HFFc6 (cell line): ENCODE measurements at regions not wholly inside any gene's neighbourhood (a gene's known extent, or its start where the extent isn't known, plus 50 kb on each side); places are given as distances from the start of the nearest gene placed in this dataset.

ENCODE experiments used
- DNase-seq: peaks from one replicate; pipeline ENCODE4 v3.0.0-alpha.2; 2018
- H3K27ac Mint-ChIP-seq: 2 replicates; pipeline ENCODE4 v1.8.0; 2020; ENCODE audit warnings: mild to moderate bottlenecking, mixed read lengths
- H3K27me3 Mint-ChIP-seq: 2 replicates; pipeline ENCODE4 v1.8.0; 2021; ENCODE audit warnings: mild to moderate bottlenecking, moderate library complexity, mixed read lengths; ENCODE audit not compliant: insufficient read depth
- H3K36me3 Mint-ChIP-seq: 2 replicates; pipeline ENCODE4 v1.8.0; 2021; ENCODE audit warnings: low read depth, mixed read lengths
- H3K4me1 Mint-ChIP-seq: 2 replicates; pipeline ENCODE4 v1.8.0; 2020; ENCODE audit warnings: low read depth, mixed read lengths
- H3K4me3 Mint-ChIP-seq: 2 replicates; pipeline ENCODE4 v1.8.0; 2020; ENCODE audit warnings: mild to moderate bottlenecking, moderate library complexity, mixed read lengths
- H3K9me3 Mint-ChIP-seq: 2 replicates; pipeline ENCODE4 v1.8.0; 2020; ENCODE audit warnings: mild to moderate bottlenecking, mixed read lengths
- TF ChIP-seq, protein P1 (sequence below): fragments of 200-600 bp; sonication (generic); IDR thresholded peaks from 2 replicates; pipeline ENCODE4 v1.5.0; 2021; ENCODE audit warnings: antibody characterized with exemption, mild to moderate bottlenecking

DNA sequence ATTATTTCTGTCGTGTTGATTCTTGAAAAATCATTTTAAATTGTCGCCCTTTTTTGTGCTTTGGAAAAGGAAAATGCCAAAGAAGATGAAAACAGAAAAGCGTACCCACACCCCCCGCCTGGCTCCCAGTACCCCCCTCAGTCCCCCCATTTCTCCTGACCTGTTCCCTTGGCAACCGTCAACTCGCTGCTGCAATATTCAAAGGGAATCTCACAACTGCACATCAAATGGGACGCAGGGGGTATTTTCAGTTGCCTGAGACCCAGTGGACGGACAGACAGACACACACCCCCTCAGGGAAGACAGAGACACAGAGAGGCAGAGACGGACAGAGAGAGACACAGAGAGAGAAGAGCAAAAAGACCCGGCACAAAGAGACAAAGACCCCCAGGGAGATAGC, 83.5 kb upstream of the PRR20G start:
- Mint-ChIP-seq H3K9me3 (no peaks in the 10 kb centered on the region), H3K4me1 (no peaks in the 10 kb centered on the region), H3K4me3 (no peak overlapping the region), H3K27me3 (peaks cover 24% of the 10 kb centered on the region), H3K27ac (no peak overlapping the region), H3K36me3 (no peaks in the 10 kb centered on the region)
- DNase-seq = no peak
- TF ChIP-seq, protein P1, sequence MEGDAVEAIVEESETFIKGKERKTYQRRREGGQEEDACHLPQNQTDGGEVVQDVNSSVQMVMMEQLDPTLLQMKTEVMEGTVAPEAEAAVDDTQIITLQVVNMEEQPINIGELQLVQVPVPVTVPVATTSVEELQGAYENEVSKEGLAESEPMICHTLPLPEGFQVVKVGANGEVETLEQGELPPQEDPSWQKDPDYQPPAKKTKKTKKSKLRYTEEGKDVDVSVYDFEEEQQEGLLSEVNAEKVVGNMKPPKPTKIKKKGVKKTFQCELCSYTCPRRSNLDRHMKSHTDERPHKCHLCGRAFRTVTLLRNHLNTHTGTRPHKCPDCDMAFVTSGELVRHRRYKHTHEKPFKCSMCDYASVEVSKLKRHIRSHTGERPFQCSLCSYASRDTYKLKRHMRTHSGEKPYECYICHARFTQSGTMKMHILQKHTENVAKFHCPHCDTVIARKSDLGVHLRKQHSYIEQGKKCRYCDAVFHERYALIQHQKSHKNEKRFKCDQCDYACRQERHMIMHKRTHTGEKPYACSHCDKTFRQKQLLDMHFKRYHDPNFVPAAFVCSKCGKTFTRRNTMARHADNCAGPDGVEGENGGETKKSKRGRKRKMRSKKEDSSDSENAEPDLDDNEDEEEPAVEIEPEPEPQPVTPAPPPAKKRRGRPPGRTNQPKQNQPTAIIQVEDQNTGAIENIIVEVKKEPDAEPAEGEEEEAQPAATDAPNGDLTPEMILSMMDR = no peak

DNA sequence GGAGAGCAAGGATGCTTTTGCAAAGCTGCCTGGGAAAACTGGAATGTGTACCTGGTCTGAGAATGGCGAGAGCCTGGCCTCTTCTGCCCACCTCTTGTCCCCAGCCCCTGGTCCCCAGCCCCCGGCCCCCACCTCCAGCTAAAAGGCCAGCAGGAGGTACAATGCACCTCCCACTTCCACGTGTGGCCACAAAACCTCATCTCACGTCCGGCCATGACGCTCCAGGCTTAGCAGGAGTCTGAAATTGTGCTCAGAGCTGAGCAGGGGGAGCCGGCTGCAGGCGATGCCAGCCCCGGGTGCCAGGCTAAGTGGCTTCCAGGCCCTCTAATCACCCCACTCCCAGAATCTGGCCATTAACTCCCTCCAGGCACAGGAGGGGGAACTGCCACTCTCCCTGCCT, 83.1 kb upstream of the PRR20G start:
- Mint-ChIP-seq H3K9me3 (no peaks in the 10 kb centered on the region), H3K4me3 (no peak overlapping the region), H3K27ac (no peak overlapping the region), H3K4me1 (no peaks in the 10 kb centered on the region), H3K27me3 (peaks cover 24% of the 10 kb centered on the region), H3K36me3 (no peaks in the 10 kb centered on the region)
- TF ChIP-seq, protein P1 = no peak
- DNase-seq = no peak

DNA sequence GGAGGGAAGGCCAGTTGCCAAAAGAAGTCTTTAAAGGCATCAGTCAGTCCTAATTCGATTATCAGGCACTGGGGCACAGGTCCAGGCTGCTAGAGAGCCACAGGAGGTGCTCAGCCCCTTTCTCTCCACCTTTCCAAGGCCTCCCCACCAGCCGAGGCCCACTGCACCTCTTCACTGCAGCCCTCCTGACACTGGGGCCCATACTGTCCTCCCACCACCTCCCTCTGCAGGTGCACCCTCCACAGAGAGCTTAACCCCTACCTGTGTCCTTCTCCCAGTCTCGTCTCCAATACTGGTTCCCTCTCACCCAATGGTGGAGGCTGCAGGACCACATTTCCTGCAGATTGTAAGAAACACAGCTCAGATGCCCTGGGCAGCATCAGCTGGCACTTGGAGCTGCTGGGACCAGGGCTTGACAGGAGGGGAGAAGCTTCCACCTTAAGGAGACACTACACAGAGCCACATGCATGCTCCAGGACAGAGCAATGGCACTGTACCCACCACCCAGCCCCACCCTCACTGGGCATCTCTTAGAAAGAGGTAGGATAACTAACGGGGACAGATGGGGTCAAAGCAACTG, 81.6 kb upstream of the PRR20G start:
- Mint-ChIP-seq H3K27ac (no peak overlapping the region), H3K27me3 (peaks cover 24% of the 10 kb centered on the region), H3K9me3 (no peaks in the 10 kb centered on the region)

DNA sequence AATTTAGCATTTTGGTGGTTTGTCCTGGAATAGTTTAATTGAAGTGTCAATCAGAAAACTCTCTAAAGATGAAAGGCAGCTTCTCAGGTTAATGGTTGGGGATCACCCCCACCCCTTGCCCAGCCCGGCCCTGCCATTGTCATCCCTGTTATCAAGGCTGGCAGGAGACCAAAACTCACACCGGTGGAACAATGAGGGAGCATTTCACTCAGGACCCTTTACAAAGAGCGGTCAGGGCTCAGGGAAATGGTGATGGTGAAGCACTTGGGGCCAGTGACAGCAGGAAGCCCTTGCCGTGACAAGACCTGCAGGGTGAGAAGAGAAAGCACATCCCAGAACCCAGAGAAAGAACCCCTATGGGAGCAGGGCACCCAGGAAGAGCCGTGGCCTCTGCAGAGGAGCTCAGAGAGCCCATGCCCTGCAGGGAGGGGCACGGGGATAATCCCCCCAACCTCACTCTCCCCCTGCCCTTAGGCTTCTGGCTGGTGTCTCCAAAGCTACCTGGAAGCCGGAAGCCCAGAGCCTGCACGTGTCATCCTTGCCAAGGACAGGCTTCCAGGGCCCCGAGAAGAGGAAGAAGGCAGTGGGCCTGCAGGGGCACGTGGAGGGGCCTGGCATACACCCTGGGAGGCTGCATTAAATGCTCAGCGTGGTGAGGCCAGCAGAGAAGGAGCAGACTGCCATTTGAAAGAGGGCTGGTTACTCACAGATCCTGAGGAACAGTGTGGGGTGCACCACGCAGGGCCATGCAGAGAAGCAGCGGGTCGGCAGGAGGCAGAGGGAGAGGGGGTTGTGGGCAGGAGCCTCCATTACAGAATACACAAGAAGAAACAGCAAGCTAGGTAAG, 80.6 kb upstream of the PRR20G start:
- Mint-ChIP-seq H3K27me3 (peaks cover 22% of the 10 kb centered on the region), H3K9me3 (no peaks in the 10 kb centered on the region), H3K27ac (no peak overlapping the region), H3K4me3 (no peak overlapping the region), H3K36me3 (no peaks in the 10 kb centered on the region), H3K4me1 (no peaks in the 10 kb centered on the region)
- TF ChIP-seq, protein P1 = no peak
- DNase-seq = no peak

More for the DNA sequence above, 81.6 kb upstream of the PRR20G start:
- Mint-ChIP-seq H3K4me1 (no peaks in the 10 kb centered on the region), H3K36me3 (no peaks in the 10 kb centered on the region), H3K4me3 (no peak overlapping the region)
- TF ChIP-seq, protein P1 = no peak
- DNase-seq = no peak

DNA sequence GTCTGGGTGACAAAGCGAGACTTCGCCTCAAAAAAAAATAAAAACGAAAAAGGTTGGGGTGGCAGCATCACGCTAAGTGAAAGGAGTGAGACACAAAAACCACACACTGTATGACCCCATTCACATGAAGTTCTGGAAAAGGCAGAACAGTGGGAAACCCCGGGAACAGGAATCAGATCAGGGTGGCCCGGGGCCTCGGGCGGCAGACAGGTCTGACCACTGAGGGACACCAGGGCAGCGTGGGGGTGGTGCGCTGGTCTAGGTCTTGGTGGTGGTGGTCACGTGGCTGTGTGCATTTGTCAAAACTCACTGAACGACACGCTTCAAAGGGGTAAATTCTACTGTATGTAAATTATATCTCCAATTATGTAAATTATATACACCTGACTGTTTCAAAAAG, 79.7 kb upstream of the PRR20G start:
- TF ChIP-seq, protein P1 = no peak
- Mint-ChIP-seq H3K9me3 (no peaks in the 10 kb centered on the region), H3K4me3 (no peak overlapping the region), H3K36me3 (no peaks in the 10 kb centered on the region), H3K27me3 (peaks cover 21% of the 10 kb centered on the region), H3K4me1 (no peaks in the 10 kb centered on the region), H3K27ac (no peak overlapping the region)
- no peak for DNase-seq
